Breast epithelium (tissue), 4 donors: ENCODE measurements at regions not wholly inside any gene's neighbourhood (a gene's known extent, or its start where the extent isn't known, plus 50 kb on each side); places are given as distances from the start of the nearest gene placed in this dataset.

Experiments
- DNase-seq, 2 donors: peaks; one replicate each; pipeline ENCODE4 v3.0.0-alpha.2; 2019; ENCODE audit warnings: low spot score in 2 of 2
- H3K27ac ChIP-seq, 2 donors: fragments of 200-600 bp; sonication (generic) in 1 of 2; one replicate each; pipeline ENCODE4 v1.5.1; 2016 to 2019; ENCODE audit warnings: mild to moderate bottlenecking in 1 of 2
- H3K27me3 ChIP-seq, 2 donors: fragments of 200-600 bp; sonication (generic) in 1 of 2; one replicate each; pipeline versions ENCODE4 v1.5.1 to v1.6.0; 2017 to 2019; ENCODE audit warnings: control low read depth in 1 of 2, mild to moderate bottlenecking in 1 of 2
- H3K36me3 ChIP-seq: fragments of 200-600 bp; one replicate; pipeline ENCODE4 v1.5.1; 2019
- H3K4me1 ChIP-seq, 2 donors: fragments of 200-600 bp; sonication (generic); one replicate each; pipeline ENCODE4 v1.5.1; 2016 to 2019; ENCODE audit warnings: control low read depth in 1 of 2
- H3K4me3 ChIP-seq, 3 donors: fragments of 200-600 bp; sonication (generic); 1 replicate in 2 of 3; 2 replicates in 1 of 3; pipeline ENCODE4 v1.5.1; 2016 to 2019; ENCODE audit warnings: mild to moderate bottlenecking in 3 of 3, moderate library complexity in 2 of 3
- H3K9me3 ChIP-seq, 2 donors: fragments of 200-600 bp; sonication (generic) in 1 of 2; one replicate each; pipeline ENCODE4 v1.5.1; 2016 to 2019; ENCODE audit warnings: control low read depth in 1 of 2
- CTCF ChIP-seq, 3 donors: fragments of 450-650 bp; IDR thresholded peaks; one replicate each; pipeline ENCODE4 v1.5.1; 2016 to 2017; ENCODE audit warnings: antibody characterized with exemption in 3 of 3, mild to moderate bottlenecking in 3 of 3, moderate library complexity in 3 of 3
- POLR2A ChIP-seq: fragments of 450-650 bp; IDR thresholded peaks from one replicate; pipeline ENCODE4 v1.6.1; 2016; ENCODE audit warnings: antibody characterized with exemption, mild to moderate bottlenecking, moderate library complexity
- POLR2AphosphoS5 ChIP-seq, 3 donors: sonication (generic); formaldehyde crosslinking; IDR thresholded peaks; one replicate each; pipeline ENCODE4 v1.6.1; 2017; ENCODE audit warnings: antibody characterized with exemption in 3 of 3
- intact Hi-C: fragments of 100-400 bp; cut with DNase I; formaldehyde crosslinking; loops from one replicate; pipeline ENCODE4 v1.15.1; 2023; ENCODE audit warnings: low total_unique reads

GRCh38 chr7:81075150-81075549 is 156.3 kb upstream of the SEMA3C start:
- DNase-seq = no peak
- intact Hi-C loops = no loop called here
- H3K4me1 ChIP-seq = no peaks in the 10 kb centered on the region
- H3K9me3 ChIP-seq = peaks cover 0 to 8% of the 10 kb centered on the region in 2 donors
- no peaks in the 10 kb centered on the region for H3K36me3 ChIP-seq
- H3K27ac ChIP-seq = no peak overlapping the region
- H3K4me3 ChIP-seq = no peak overlapping the region
- H3K27me3 ChIP-seq = no peaks in the 10 kb centered on the region
- TF ChIP-seq CTCF (IDR thresholded peaks at IDR 0.05) (no peak), POLR2A (no peak), POLR2AphosphoS5 (IDR thresholded peaks at IDR 0.05) (no peak)

DNA sequence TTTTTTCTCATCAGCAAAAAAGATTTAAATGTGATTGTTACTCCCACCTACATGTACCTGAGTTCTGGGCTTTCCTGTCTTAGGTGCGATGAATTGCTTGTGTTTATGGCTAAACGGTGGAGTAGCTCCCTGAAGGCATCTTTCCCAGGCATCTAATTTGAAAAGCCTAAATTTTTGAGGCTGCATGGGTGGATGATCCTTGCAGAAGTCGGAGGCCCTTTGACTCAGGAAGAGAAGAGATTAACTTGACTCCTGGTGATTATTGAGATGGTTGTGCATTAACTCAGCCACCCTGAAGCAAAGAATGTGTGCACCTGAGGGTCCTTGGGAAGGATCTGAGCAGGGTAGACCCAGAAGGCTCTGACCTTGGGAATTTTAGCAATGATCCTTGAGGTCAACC is 155.6 kb upstream of the SEMA3C start:
- no peak overlapping the region for H3K4me3 ChIP-seq
- no peak for DNase-seq
- intact Hi-C loops = no loop called here
- H3K36me3 ChIP-seq = no peaks in the 10 kb centered on the region
- TF ChIP-seq POLR2A (no peak), CTCF (IDR thresholded peaks at IDR 0.05) (no peak), POLR2AphosphoS5 (IDR thresholded peaks at IDR 0.05) (no peak)
- no peaks in the 10 kb centered on the region for H3K4me1 ChIP-seq
- H3K27ac ChIP-seq = no peak overlapping the region
- peaks cover 0 to 8% of the 10 kb centered on the region in 2 donors for H3K9me3 ChIP-seq
- H3K27me3 ChIP-seq = no peaks in the 10 kb centered on the region

- peaks cover 0 to 8% of the 10 kb centered on the region in 2 donors for H3K9me3 ChIP-seq
- no peaks in the 10 kb centered on the region for H3K27me3 ChIP-seq
- H3K36me3 ChIP-seq = no peaks in the 10 kb centered on the region
- no peaks in the 10 kb centered on the region for H3K4me1 ChIP-seq
- intact Hi-C loops = no loop called here
- TF ChIP-seq POLR2AphosphoS5 (IDR thresholded peaks at IDR 0.05) = no peak
- TF ChIP-seq POLR2A = no peak
- TF ChIP-seq CTCF (IDR thresholded peaks at IDR 0.05) = no peak
- no peak overlapping the region for H3K4me3 ChIP-seq
- H3K27ac ChIP-seq = no peak overlapping the region
- no peak for DNase-seq
Measured at GRCh38 chr7:81073931-81074251, 155.0 kb upstream of the SEMA3C start.

- no peak for DNase-seq
- Histone ChIP-seq H3K9me3 (no peaks in the 10 kb centered on the region), H3K4me1 (no peaks in the 10 kb centered on the region), H3K36me3 (no peaks in the 10 kb centered on the region), H3K4me3 (no peak overlapping the region), H3K27me3 (no peaks in the 10 kb centered on the region), H3K27ac (no peak overlapping the region)
- intact Hi-C loops = no loop called here
- no peak for TF ChIP-seq CTCF (IDR thresholded peaks at IDR 0.05)
- no peak for TF ChIP-seq POLR2AphosphoS5 (IDR thresholded peaks at IDR 0.05)
- no peak for TF ChIP-seq POLR2A
Measured at GRCh38 chr7:81070956-81071355, 152.1 kb upstream of the SEMA3C start.

DNA sequence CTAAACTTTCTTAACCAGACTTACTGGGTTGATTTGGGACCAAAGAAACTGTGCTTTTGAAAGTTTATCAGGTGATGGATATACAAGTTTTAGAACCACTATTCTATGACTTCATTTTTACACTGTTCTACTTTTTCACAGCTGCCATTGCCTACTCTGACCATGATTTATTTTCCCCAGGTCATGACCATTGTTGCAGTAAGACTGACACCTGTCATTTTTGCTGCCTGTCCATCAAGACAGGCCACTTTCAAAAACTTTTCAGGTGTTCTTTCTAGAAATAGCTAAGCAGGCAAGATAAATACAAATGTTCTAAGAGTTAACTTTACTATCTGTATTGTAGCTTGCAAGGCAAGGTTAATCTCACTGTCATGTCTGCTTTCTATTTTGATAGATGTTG is 147.9 kb upstream of the SEMA3C start:
- Histone ChIP-seq H3K4me3 (no peak overlapping the region), H3K36me3 (no peaks in the 10 kb centered on the region), H3K27me3 (no peaks in the 10 kb centered on the region), H3K27ac (no peak overlapping the region), H3K4me1 (no peaks in the 10 kb centered on the region), H3K9me3 (no peaks in the 10 kb centered on the region)
- no peak for DNase-seq
- TF ChIP-seq POLR2AphosphoS5 (IDR thresholded peaks at IDR 0.05) = no peak
- TF ChIP-seq CTCF (IDR thresholded peaks at IDR 0.05) = no peak
- no peak for TF ChIP-seq POLR2A
- intact Hi-C loops = no loop called here
